ENCODE measurements at regions not wholly inside any gene's neighbourhood (a gene's known extent, or its start where the extent isn't known, plus 50 kb on each side); places are given as distances from the start of the nearest gene placed in this dataset.

GRCh38 chr18:77765468-77765867, 515.8 kb downstream of the GALR1 start:
- peak; percentile 13 to 85 (median 60) for DNase-seq
- intact Hi-C loops (cut with DNase I) = no loop called here

GRCh38 chr18:77766421-77766820, 516.8 kb downstream of the GALR1 start:
- DNase-seq = no peak
- intact Hi-C loops (cut with DNase I) = no loop called here

- intact Hi-C loops (cut with DNase I) = no loop called here
- no peak for DNase-seq
Measured at GRCh38 chr18:77772177-77772576, 522.5 kb downstream of the GALR1 start.

GRCh38 chr18:77776104-77776503, 526.5 kb downstream of the GALR1 start:
- intact Hi-C loops (cut with DNase I) = no loop called here
- no peak for DNase-seq

GRCh38 chr18:77777163-77777562, 527.5 kb downstream of the GALR1 start:
- no peak for DNase-seq

GRCh38 chr18:77784759-77785379, 535.2 kb downstream of the GALR1 start:
- intact Hi-C loops (cut with DNase I) = no loop called here
- no peak for DNase-seq

More at GRCh38 chr18:77777163-77777562, 527.5 kb downstream of the GALR1 start:
- intact Hi-C loops (cut with DNase I) = no loop called here

- intact Hi-C loops (cut with DNase I) = no loop called here
- no peak for DNase-seq
Measured at GRCh38 chr18:77785415-77785975, 535.8 kb downstream of the GALR1 start.

GRCh38 chr18:77803024-77803423, 553.4 kb downstream of the GALR1 start:
- no peak for DNase-seq

GRCh38 chr18:77804382-77804781, 554.7 kb downstream of the GALR1 start:
- no peak for DNase-seq
- intact Hi-C loops (cut with DNase I) = no loop called here

More at GRCh38 chr18:77803024-77803423, 553.4 kb downstream of the GALR1 start:
- intact Hi-C loops (cut with DNase I) = no loop called here

GRCh38 chr18:77807650-77808049, 558.0 kb downstream of the GALR1 start:
- no peak for DNase-seq
- intact Hi-C loops (cut with DNase I) = no loop called here

- intact Hi-C loops (cut with DNase I) = no loop called here
- no peak for DNase-seq
Measured at GRCh38 chr18:77811503-77811902, 561.9 kb downstream of the GALR1 start.

- DNase-seq = no peak
- intact Hi-C loops (cut with DNase I) = loop anchor here (2.0 kb wide), 1 partner anchor 17 kb away; no protein-coding TSS in a partner anchor
Measured at GRCh38 chr18:77815666-77816338, 566.2 kb downstream of the GALR1 start.

- intact Hi-C loops (cut with DNase I) = no loop called here
- DNase-seq = no peak
Measured at GRCh38 chr18:77818328-77818727, 568.7 kb downstream of the GALR1 start.

GRCh38 chr18:77820472-77820871, 570.8 kb downstream of the GALR1 start:
- intact Hi-C loops (cut with DNase I) = no loop called here
- DNase-seq = no peak

GRCh38 chr18:77821892-77822291, 572.2 kb downstream of the GALR1 start:
- intact Hi-C loops (cut with DNase I) = no loop called here
- no peak for DNase-seq

GRCh38 chr18:77822632-77823031, 573.0 kb downstream of the GALR1 start:
- no peak for DNase-seq
- intact Hi-C loops (cut with DNase I) = no loop called here

- no peak for DNase-seq
- intact Hi-C loops (cut with DNase I) = loop anchor here (2.0 kb wide), 1 partner anchor 17 kb away; no protein-coding TSS in a partner anchor
Measured at GRCh38 chr18:77833807-77834206, 584.2 kb downstream of the GALR1 start.

- intact Hi-C loops (cut with DNase I) = no loop called here
- DNase-seq = no peak
Measured at GRCh38 chr18:77851802-77852201, 602.2 kb downstream of the GALR1 start.

- no peak for DNase-seq
- intact Hi-C loops (cut with DNase I) = no loop called here
Measured at GRCh38 chr18:77853859-77854258, 604.2 kb downstream of the GALR1 start.

Measured in head of caudate nucleus (tissue), 42 donors.